ENCODE measurements at regions not wholly inside any gene's neighbourhood (a gene's known extent, or its start where the extent isn't known, plus 50 kb on each side); places are given as distances from the start of the nearest gene placed in this dataset.

DNA sequence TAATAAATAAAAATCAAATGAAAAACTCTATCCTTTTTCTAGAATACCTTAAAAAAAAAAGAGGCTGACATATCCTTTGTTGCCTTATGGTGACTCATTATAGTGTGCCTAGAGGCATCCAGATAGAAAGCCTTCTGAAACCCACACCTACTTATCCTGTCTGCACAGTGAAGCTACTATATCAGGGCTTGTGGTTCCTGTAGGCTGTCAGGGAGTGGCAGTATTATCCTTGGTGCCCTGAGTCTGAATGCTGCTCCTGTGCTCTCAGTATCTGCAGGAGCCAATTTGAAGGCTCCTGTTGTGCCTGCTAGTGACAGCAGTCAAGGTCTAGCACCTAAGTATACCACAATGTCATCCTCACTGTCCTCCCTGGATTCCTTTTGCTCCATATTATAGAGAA is 168.4 kb upstream of the AVPR1A start:
- TF ChIP-seq EZH2 (IDR thresholded peaks at IDR 0.05; ENCODE audit: insufficient read depth, poor library complexity, severe bottlenecking) (no peak), EZH2phosphoT487 (IDR thresholded peaks at IDR 0.05; ENCODE audit: insufficient read depth, low read depth) (no peak)
